ENCODE measurements at regions not wholly inside any gene's neighbourhood (a gene's known extent, or its start where the extent isn't known, plus 50 kb on each side); places are given as distances from the start of the nearest gene placed in this dataset.
"Not testable (repeated sequence)": the region's sequence is repeated elsewhere in the genome, so short reads cannot be mapped to it uniquely, and the experiment has no call there.

DNA sequence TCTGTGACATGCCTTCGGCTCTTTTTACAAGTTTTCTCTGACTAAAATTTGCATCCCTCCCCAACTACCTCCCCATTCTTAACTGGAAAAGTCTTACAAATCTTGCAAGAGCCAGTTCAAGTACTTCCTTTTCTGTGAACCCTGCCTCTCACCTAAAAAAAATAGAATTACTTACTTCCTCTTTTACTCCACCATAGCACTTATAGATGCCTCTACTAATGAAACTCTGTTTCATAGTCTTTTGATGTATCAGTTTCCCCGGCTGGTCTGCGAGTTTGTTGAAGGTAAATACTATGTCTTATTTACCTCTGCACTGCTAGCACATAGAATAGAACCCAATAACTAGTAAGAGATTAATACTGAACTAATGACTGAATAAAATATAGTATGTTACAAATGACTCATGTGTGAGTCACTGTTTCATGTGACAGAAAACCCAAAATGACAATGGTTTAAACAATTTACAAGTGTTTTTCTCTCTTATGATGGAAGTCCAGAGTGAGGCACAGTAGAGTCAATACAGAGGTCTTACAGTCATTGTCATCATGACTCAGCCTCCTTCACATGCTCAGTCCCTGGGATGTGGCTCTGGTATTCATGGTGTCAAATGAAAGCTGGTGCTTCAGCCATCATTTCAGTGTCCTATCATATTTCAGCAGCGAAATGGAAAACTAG is 393.5 kb downstream of the RSL24D1 start:
- no peak for DNase-seq (ENCODE audit: low read depth)
- TF ChIP-seq, protein P1, sequence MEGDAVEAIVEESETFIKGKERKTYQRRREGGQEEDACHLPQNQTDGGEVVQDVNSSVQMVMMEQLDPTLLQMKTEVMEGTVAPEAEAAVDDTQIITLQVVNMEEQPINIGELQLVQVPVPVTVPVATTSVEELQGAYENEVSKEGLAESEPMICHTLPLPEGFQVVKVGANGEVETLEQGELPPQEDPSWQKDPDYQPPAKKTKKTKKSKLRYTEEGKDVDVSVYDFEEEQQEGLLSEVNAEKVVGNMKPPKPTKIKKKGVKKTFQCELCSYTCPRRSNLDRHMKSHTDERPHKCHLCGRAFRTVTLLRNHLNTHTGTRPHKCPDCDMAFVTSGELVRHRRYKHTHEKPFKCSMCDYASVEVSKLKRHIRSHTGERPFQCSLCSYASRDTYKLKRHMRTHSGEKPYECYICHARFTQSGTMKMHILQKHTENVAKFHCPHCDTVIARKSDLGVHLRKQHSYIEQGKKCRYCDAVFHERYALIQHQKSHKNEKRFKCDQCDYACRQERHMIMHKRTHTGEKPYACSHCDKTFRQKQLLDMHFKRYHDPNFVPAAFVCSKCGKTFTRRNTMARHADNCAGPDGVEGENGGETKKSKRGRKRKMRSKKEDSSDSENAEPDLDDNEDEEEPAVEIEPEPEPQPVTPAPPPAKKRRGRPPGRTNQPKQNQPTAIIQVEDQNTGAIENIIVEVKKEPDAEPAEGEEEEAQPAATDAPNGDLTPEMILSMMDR (IDR thresholded peaks at IDR 0.05; ENCODE audit: insufficient read depth, low read length) = no peak
- no peak overlapping the region for H3K4me3 ChIP-seq (ENCODE audit: low read depth, low read length)

DNA sequence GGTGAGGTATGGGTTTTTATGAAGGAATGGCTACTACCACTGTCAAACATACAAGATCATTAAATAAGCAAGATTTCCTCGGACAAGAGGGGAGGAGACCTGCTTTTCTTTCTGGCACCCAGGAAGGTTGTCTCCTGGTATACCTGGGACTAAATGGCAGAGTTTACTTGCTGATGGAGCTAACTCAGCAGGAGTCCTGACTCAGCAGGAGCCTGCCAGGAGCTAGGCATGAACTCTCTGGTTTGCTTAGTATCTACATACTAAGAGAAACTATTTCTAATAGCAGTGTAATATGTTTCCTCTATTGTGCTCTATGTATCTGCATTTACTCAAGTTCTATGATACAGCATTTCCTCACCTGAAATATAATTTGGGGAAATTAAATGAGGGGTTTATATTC is 404.2 kb downstream of the RSL24D1 start:
- TF ChIP-seq, protein P1 (IDR thresholded peaks at IDR 0.05; ENCODE audit: insufficient read depth, low read length) = no peak

DNA sequence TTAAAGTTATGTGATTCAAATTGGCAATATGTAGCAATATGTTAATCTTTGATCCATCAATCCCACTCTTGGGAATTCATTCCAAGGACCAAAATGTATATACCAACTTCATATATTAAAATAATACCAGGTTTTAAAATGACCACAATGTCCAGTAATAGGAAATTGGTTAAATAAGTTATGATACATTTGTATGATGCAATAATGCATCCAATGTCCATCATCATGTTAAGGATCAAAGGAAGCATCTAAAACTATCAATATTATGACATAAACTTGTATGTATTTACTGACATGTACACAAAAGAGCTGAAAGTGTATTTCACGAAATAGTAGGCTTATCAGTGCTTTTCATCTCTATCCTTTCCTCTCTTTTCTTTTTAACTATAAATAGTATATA is 406.0 kb downstream of the RSL24D1 start:
- TF ChIP-seq, protein P1 (IDR thresholded peaks at IDR 0.05; ENCODE audit: insufficient read depth, low read length) = no peak
- no peak for DNase-seq (ENCODE audit: low read depth)
- no peak overlapping the region for H3K4me3 ChIP-seq (ENCODE audit: low read depth, low read length)

More for the DNA sequence above, 404.2 kb downstream of the RSL24D1 start:
- H3K4me3 ChIP-seq (ENCODE audit: low read depth, low read length) = no peak overlapping the region
- DNase-seq (ENCODE audit: low read depth) = no peak

DNA sequence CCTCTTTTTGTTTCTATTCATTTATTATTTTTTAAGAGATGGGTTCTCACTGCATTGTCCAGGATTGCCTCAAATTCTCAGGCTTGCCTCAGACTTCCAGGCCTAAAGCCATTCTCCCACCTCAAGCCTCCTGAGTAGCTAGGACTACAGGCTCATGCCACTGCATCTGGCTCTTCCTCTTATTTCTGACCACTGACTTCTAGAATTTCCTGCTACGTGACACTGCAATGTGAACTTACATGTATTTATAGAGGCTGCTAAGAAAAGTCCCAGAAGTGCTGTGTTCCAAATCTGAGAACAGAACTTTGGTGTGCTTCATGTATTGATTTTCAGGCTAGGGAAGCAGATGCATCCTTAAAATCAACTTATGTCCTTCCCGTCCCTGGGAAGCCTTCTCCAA is 407.4 kb downstream of the RSL24D1 start:
- TF ChIP-seq, protein P1 (IDR thresholded peaks at IDR 0.05; ENCODE audit: insufficient read depth, low read length) = no peak
- no peak for DNase-seq (ENCODE audit: low read depth)
- H3K4me3 ChIP-seq (ENCODE audit: low read depth, low read length) = no peak overlapping the region

DNA sequence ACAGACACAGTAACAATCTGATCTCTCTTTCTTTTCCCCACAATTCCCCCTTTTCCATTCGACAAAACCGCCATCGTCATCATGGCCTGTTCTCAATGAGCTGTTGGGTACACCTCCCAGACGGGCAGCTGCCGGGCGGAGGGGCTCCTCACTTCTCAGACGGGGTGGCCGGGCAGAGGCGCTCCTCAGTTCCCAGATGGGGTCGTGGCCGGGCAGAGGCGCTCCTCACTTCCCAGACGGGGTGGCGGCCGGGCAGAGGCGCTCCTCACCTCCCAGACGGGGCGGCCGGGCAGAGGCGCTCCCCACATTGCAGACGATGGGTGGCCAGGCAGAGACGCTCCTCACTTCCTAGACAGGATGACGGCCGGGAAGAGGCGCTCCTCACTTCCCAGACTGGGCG is 415.5 kb downstream of the RSL24D1 start:
- DNase-seq (ENCODE audit: low read depth); H3K4me3 ChIP-seq (ENCODE audit: low read depth, low read length): not testable (repeated sequence)

DNA sequence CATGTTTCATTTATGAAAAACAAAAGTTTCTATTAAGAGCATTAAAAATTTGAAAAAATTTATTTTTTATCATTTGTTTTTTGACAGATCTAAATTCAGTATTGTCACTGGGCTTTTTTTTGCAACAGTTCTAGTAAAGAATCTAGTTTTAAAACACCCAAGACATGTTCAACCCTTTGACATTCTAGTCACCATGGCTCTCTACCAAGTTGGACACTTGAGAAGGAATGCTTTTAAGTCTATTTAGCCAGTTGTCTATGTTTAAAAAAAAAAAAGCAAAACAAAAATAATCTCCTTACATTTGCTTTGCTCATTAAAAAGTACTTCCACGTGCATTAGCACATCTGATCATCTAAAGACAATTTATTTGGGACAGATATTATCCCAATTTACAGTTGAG is 417.5 kb downstream of the RSL24D1 start:
- no peak overlapping the region for H3K4me3 ChIP-seq (ENCODE audit: low read depth, low read length)
- DNase-seq (ENCODE audit: low read depth) = no peak
- TF ChIP-seq, protein P1 (IDR thresholded peaks at IDR 0.05; ENCODE audit: insufficient read depth, low read length) = no peak

DNA sequence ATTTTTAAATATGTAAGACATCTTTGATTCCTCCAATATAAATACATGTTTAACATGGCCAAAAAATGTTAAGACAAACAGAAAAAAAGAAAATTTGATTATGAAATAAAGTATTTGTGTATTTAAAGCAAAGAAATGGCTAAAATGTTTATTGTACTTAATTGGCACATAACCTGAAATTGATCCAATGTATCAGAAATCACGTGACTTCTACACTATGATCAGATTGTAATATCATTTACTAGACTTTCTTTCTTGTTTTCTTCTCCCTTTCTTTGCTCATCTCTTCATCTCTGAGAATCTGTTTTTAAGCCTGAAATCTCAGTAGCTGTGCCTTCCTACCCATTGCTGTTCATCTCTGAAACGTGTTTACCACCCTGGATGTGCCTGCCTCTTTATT is 420.3 kb downstream of the RSL24D1 start:
- TF ChIP-seq, protein P1 (IDR thresholded peaks at IDR 0.05; ENCODE audit: insufficient read depth, low read length) = no peak
- no peak overlapping the region for H3K4me3 ChIP-seq (ENCODE audit: low read depth, low read length)
- DNase-seq (ENCODE audit: low read depth) = no peak
